GM12878 (cell line): ENCODE measurements at regions not wholly inside any gene's neighbourhood (a gene's known extent, or its start where the extent isn't known, plus 50 kb on each side); places are given as distances from the start of the nearest gene placed in this dataset.

ENCODE experiments used
- ATAC-seq: fragments of 200-7000 bp; cut with Tn5 transposase; 3 replicates; pipeline ENCODE4 v1.9.1; 2020; ENCODE audit warnings: mild to moderate bottlenecking, moderate library complexity
- BruUV-seq: library from RNA; stranded (reverse); fragments of 400-500 nt; replicated peaks from 2 replicates; lab custom pipeline; 2021; lab: Mats Ljungman, UMichigan
- CTCF ChIA-PET: fragments of 300-600 bp; sonication (Branson Sonifier 250); formaldehyde crosslinking; extraction: SDS; loops from one replicate; lab custom pipeline; 2021; ENCODE audit warnings: inconsistent platforms; lab: Yijun Ruan, JAX
- POLR2A ChIA-PET: fragments of 350-600 bp; formaldehyde crosslinking; extraction: SDS; loops from one replicate; lab custom pipeline; 2021; ENCODE audit warnings: inconsistent platforms; lab: Charles Lee
- RAD21 ChIA-PET: fragments of 300-600 bp; sonication (Branson Sonifier 250); formaldehyde crosslinking; loops from one replicate; lab custom pipeline; 2023; ENCODE audit warnings: antibody characterized with exemption; ENCODE audit not compliant: unreplicated experiment; lab: Charles Lee
- SMC1A ChIA-PET: fragments of 300-600 bp; sonication (Branson Sonifier 250); formaldehyde crosslinking; loops from one replicate; lab custom pipeline; 2023; ENCODE audit not compliant: unreplicated experiment, uncharacterized antibody; lab: Charles Lee
- DNase-seq: peaks from one replicate; pipeline ENCODE4 v3.0.0-alpha.2; 2011; ENCODE audit warnings: low read depth, low spot score
- FAIRE-seq: peaks from 3 replicates; lab custom pipeline; 2011; peaks lifted over from hg19 to GRCh38; lab: Jason Lieb, UNC
- H2AFZ ChIP-seq: 2 replicates; pipeline ENCODE4 v1.6.0; 2011; ENCODE audit warnings: low read depth, low read length, control low read depth; ENCODE audit not compliant: control insufficient read depth
- H3K27ac ChIP-seq: 2 replicates; pipeline ENCODE4 v1.5.1; 2011; ENCODE audit warnings: control low read depth; ENCODE audit not compliant: control insufficient read depth, insufficient read depth
- H3K27me3 ChIP-seq, 2 experiments: replicated peaks in 1 of 2; 2 replicates each; pipeline versions ENCODE4 v1.6.0 to v1.6.1; 2011; ENCODE audit warnings: low read length in 1 of 2; ENCODE audit not compliant: control insufficient read depth in 2 of 2, insufficient read depth in 2 of 2
- H3K36me3 ChIP-seq, 2 experiments: 2 replicates each; pipeline ENCODE4 v1.5.1; 2011; ENCODE audit warnings: low read length in 1 of 2; ENCODE audit not compliant: control insufficient read depth in 2 of 2, insufficient read depth in 2 of 2
- H3K4me1 ChIP-seq: 2 replicates; pipeline ENCODE4 v1.6.1; 2011; ENCODE audit warnings: mild to moderate bottlenecking, low read length, moderate library complexity, mixed read lengths; ENCODE audit not compliant: control insufficient read depth, insufficient read depth
- H3K4me2 ChIP-seq: 2 replicates; pipeline ENCODE4 v1.6.0; 2011; ENCODE audit warnings: control low read depth; ENCODE audit not compliant: control insufficient read depth, insufficient read depth
- H3K4me3 ChIP-seq: fragments of 200-600 bp; sonication (generic); 2 replicates; pipeline ENCODE4 v1.5.1; 2016
- H3K79me2 ChIP-seq: 2 replicates; pipeline ENCODE4 v1.6.0; 2011; ENCODE audit warnings: low read length; ENCODE audit not compliant: control insufficient read depth, insufficient read depth
- H3K9ac ChIP-seq: 2 replicates; pipeline ENCODE4 v1.8.0; 2011; ENCODE audit warnings: low read length, control low read depth, mixed read lengths; ENCODE audit not compliant: control insufficient read depth, insufficient read depth
- H3K9me3 ChIP-seq: replicated peaks from 3 replicates; pipeline ENCODE4 v1.5.1; 2011; ENCODE audit warnings: mild to moderate bottlenecking, low read length; ENCODE audit not compliant: control insufficient read depth, insufficient read depth
- H4K20me1 ChIP-seq: 2 replicates; pipeline ENCODE4 v1.6.0; 2011; ENCODE audit not compliant: control insufficient read depth, insufficient read depth
- CBX5 ChIP-seq: sonication (generic); IDR thresholded peaks from 2 replicates; pipeline ENCODE4 v1.6.1; 2016; ENCODE audit warnings: low read depth, moderate library complexity, mild to moderate bottlenecking, inconsistent platforms
- CREB1 ChIP-seq: IDR thresholded peaks from 2 replicates; pipeline ENCODE4 v1.6.1; 2012; ENCODE audit warnings: low read depth, mild to moderate bottlenecking, inconsistent platforms
- ETV6 ChIP-seq, 2 experiments: fragments of 450-650 bp in 1 of 2; IDR thresholded peaks in 1 of 2; conservative IDR thresholded peaks in 1 of 2; 2 replicates each; pipeline ENCODE4 v1.6.1; 2014; ENCODE audit warnings: antibody characterized with exemption in 1 of 2, borderline replicate concordance in 1 of 2, low read depth in 1 of 2, mild to moderate bottlenecking in 1 of 2, moderate library complexity in 1 of 2
- FOXK2 ChIP-seq: fragments of 450-650 bp; IDR thresholded peaks from 2 replicates; pipeline ENCODE4 v1.6.1; 2017; ENCODE audit warnings: mild to moderate bottlenecking, moderate library complexity
- GABPA ChIP-seq: IDR thresholded peaks from 2 replicates; pipeline ENCODE4 v1.6.1; 2014; ENCODE audit warnings: antibody characterized with exemption, low read depth, mild to moderate bottlenecking, inconsistent platforms
- IKZF2 ChIP-seq, 2 experiments: fragments of 450-650 bp; IDR thresholded peaks; 2 replicates each; pipeline ENCODE4 v1.6.1; 2017; ENCODE audit warnings: mild to moderate bottlenecking in 2 of 2, moderate library complexity in 2 of 2
- NR2C2 ChIP-seq: IDR thresholded peaks from 2 replicates; pipeline ENCODE4 v1.6.1; 2011; ENCODE audit warnings: borderline replicate concordance, low read depth; ENCODE audit not compliant: control insufficient read depth, insufficient read length
- PML ChIP-seq: IDR thresholded peaks from 2 replicates; pipeline ENCODE4 v1.6.1; 2012; ENCODE audit warnings: low read length, inconsistent platforms
- POLR2A ChIP-seq: IDR thresholded peaks from 2 replicates; pipeline ENCODE4 v1.6.1; 2011; ENCODE audit warnings: low read depth, mild to moderate bottlenecking, low read length
- SIX5 ChIP-seq: IDR thresholded peaks from 2 replicates; pipeline ENCODE4 v1.6.1; 2011; ENCODE audit warnings: mild to moderate bottlenecking, low read depth, low read length, moderate library complexity; ENCODE audit not compliant: severe bottlenecking
- SP1 ChIP-seq: IDR thresholded peaks from one replicate; pipeline ENCODE4 v1.6.1; 2011; ENCODE audit warnings: low read depth, low read length
- SUZ12 ChIP-seq: fragments of 200-600 bp; sonication (generic); IDR thresholded peaks from one replicate; pipeline ENCODE4 v1.6.1; 2018; ENCODE audit warnings: antibody characterized with exemption, mild to moderate bottlenecking; ENCODE audit not compliant: unreplicated experiment
- ZNF622 ChIP-seq: fragments of 450-650 bp; IDR thresholded peaks from 2 replicates; pipeline ENCODE4 v1.6.1; 2017; ENCODE audit warnings: mild to moderate bottlenecking, inconsistent platforms
- whole genome bisulfite sequencing: methylation state at CpG from one replicate; pipeline ENCODE4 v1.1.6; 2016; ENCODE audit warnings: low lambda C conversion rate; ENCODE audit not compliant: insufficient replicate concordance, insufficient coverage; ENCODE audit errors: missing lambda C conversion rate; 5-methylcytosine and 5-hydroxymethylcytosine counted together
- in situ Hi-C: fragments of 300-500 bp; cut with MboI; formaldehyde crosslinking; loops from 9 replicates; pipeline ENCODE4 v1.14.3; 2018; ENCODE audit warnings: mixed read lengths
- intact Hi-C: fragments of 100-400 bp; cut with micrococcal nuclease; formaldehyde crosslinking; loops from one replicate; pipeline ENCODE4 v1.14.2; 2022; ENCODE audit not compliant: unreplicated experiment
- TF ChIP-seq, protein P1 (sequence below): fragments of 450-650 bp; IDR thresholded peaks from 2 replicates; pipeline ENCODE4 v1.6.1; 2017; ENCODE audit warnings: antibody characterized with exemption, mild to moderate bottlenecking, moderate library complexity
- TF ChIP-seq, protein P2 (sequence below): IDR thresholded peaks from 2 replicates; pipeline ENCODE4 v1.6.1; 2012; ENCODE audit warnings: low read depth, low read length, improper control_type of control experiment

GRCh38 chr2:176652300-176653182 is 383.3 kb downstream of the MTX2 start (continued):
- TF ChIP-seq, protein P1, sequence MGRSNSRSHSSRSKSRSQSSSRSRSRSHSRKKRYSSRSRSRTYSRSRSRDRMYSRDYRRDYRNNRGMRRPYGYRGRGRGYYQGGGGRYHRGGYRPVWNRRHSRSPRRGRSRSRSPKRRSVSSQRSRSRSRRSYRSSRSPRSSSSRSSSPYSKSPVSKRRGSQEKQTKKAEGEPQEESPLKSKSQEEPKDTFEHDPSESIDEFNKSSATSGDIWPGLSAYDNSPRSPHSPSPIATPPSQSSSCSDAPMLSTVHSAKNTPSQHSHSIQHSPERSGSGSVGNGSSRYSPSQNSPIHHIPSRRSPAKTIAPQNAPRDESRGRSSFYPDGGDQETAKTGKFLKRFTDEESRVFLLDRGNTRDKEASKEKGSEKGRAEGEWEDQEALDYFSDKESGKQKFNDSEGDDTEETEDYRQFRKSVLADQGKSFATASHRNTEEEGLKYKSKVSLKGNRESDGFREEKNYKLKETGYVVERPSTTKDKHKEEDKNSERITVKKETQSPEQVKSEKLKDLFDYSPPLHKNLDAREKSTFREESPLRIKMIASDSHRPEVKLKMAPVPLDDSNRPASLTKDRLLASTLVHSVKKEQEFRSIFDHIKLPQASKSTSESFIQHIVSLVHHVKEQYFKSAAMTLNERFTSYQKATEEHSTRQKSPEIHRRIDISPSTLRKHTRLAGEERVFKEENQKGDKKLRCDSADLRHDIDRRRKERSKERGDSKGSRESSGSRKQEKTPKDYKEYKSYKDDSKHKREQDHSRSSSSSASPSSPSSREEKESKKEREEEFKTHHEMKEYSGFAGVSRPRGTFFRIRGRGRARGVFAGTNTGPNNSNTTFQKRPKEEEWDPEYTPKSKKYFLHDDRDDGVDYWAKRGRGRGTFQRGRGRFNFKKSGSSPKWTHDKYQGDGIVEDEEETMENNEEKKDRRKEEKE: no peak

- intact Hi-C loops (loop anchor here (2.0 to 5.0 kb wide), 3 partner anchors 96 to 527 kb away; no protein-coding TSS in a partner anchor), in situ Hi-C loops (loop anchor here (10.0 kb wide), 1 partner anchor 161 kb away; no protein-coding TSS in a partner anchor)
- CTCF ChIA-PET: interaction anchor here (0.7 to 9.3 kb wide), 34 partner anchors 9 to 625 kb away, joined by 3 to 145 read pairs (median 6); no protein-coding TSS in a partner anchor
- H3K9me3 ChIP-seq: no peaks in the 10 kb centered on the region
- no peaks in the 10 kb centered on the region; a peak in 1 of 4 replicates for H3K27me3 ChIP-seq
- no peaks in the 10 kb centered on the region for H3K79me2 ChIP-seq
- BruUV-seq: no TSS peak
- POLR2A ChIA-PET: interaction anchor here (0.8 to 1.9 kb wide), 4 partner anchors 10 to 99 kb away, joined by 3 to 4 read pairs (median 3); no protein-coding TSS in a partner anchor
- SMC1A ChIA-PET: interaction anchor here (0.6 to 8.5 kb wide), 25 partner anchors 8 to 527 kb away, joined by 3 to 88 read pairs (median 4); no protein-coding TSS in a partner anchor
- 10% methylated on average over 10 of the region's 10 CpGs for WGBS
- peak overlapping the region; percentile 28 for H2AFZ ChIP-seq
- RAD21 ChIA-PET: interaction anchor here (0.7 to 5.8 kb wide), 17 partner anchors 9 to 526 kb away, joined by 3 to 62 read pairs (median 4); no protein-coding TSS in a partner anchor
- H4K20me1 ChIP-seq: no peaks in the 10 kb centered on the region
- H3K4me1 ChIP-seq: no peaks in the 10 kb centered on the region
- H3K9ac ChIP-seq: no peak overlapping the region
- H3K27ac ChIP-seq: no peak overlapping the region
- H3K4me2 ChIP-seq: no peak overlapping the region
- FAIRE-seq (no peak), DNase-seq (no peak), ATAC-seq (peak; percentile 97)
- H3K36me3 ChIP-seq: no peaks in the 10 kb centered on the region
- H3K4me3 ChIP-seq: no peak overlapping the region
- TF ChIP-seq GABPA (no peak), CREB1 (no peak), POLR2A (no peak), ZNF622 (no peak), CBX5 (0 out of 2 replicates have a peak, but pooled peaks have one; percentile 26), IKZF2 (IDR thresholded peaks at IDR 0.05) (no peak), NR2C2 (no peak), FOXK2 (no peak), SP1 (no peak), SIX5 (no peak), ETV6 (conservative IDR thresholded peaks at IDR 0.05 in 1 of 2, IDR thresholded peaks at IDR 0.05 in 1 of 2; ENCODE audit: borderline replicate concordance in 1 of 2, low read depth in 1 of 2) (no peak), SUZ12 (no peak), PML (no peak)
- TF ChIP-seq, protein P2, sequence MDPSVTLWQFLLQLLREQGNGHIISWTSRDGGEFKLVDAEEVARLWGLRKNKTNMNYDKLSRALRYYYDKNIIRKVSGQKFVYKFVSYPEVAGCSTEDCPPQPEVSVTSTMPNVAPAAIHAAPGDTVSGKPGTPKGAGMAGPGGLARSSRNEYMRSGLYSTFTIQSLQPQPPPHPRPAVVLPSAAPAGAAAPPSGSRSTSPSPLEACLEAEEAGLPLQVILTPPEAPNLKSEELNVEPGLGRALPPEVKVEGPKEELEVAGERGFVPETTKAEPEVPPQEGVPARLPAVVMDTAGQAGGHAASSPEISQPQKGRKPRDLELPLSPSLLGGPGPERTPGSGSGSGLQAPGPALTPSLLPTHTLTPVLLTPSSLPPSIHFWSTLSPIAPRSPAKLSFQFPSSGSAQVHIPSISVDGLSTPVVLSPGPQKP: no peak
Observed at GRCh38 chr2:176653479-176654443, 384.5 kb downstream of the MTX2 start.
